KMS-11 (cell line): ENCODE measurements at regions not wholly inside any gene's neighbourhood (a gene's known extent, or its start where the extent isn't known, plus 50 kb on each side); places are given as distances from the start of the nearest gene placed in this dataset.

Experiments
- H2AFZ ChIP-seq: fragments of 200-600 bp; sonication (generic); 2 replicates; pipeline ENCODE4 v1.6.1; 2016; ENCODE audit warnings: antibody characterized with exemption, mixed run types, low read depth
- H3K27ac ChIP-seq: fragments of 200-600 bp; sonication (generic); 2 replicates; pipeline ENCODE4 v1.6.1; 2016; ENCODE audit warnings: mild to moderate bottlenecking, mixed run types
- H3K27me3 ChIP-seq: fragments of 200-600 bp; sonication (generic); 2 replicates; pipeline ENCODE4 v1.6.1; 2017; ENCODE audit warnings: mild to moderate bottlenecking, low read depth, mixed run types, moderate library complexity; ENCODE audit not compliant: insufficient read depth
- H3K36me3 ChIP-seq: fragments of 200-600 bp; sonication (generic); 2 replicates; pipeline ENCODE4 v1.6.1; 2017; ENCODE audit warnings: mild to moderate bottlenecking, mixed run types; ENCODE audit not compliant: insufficient read depth
- H3K4me1 ChIP-seq: fragments of 200-600 bp; sonication (generic); 2 replicates; pipeline ENCODE4 v1.6.1; 2016; ENCODE audit warnings: mild to moderate bottlenecking, low read depth, mixed run types; ENCODE audit not compliant: poor library complexity, severe bottlenecking
- H3K4me2 ChIP-seq: fragments of 200-600 bp; sonication (generic); 2 replicates; pipeline ENCODE4 v1.7.0; 2016; ENCODE audit warnings: mild to moderate bottlenecking, mixed run types
- H3K4me3 ChIP-seq: fragments of 200-600 bp; sonication (generic); IDR thresholded peaks from 2 replicates; pipeline ENCODE4 v1.6.1; 2017; ENCODE audit warnings: low read depth, low read length, mixed read lengths; ENCODE audit not compliant: insufficient read depth
- H3K79me2 ChIP-seq: fragments of 200-600 bp; sonication (generic); 2 replicates; pipeline ENCODE4 v1.6.1; 2016; ENCODE audit warnings: low read depth, mixed run types; ENCODE audit not compliant: insufficient read depth
- H3K9ac ChIP-seq: fragments of 200-600 bp; sonication (generic); 2 replicates; pipeline ENCODE4 v1.6.1; 2016; ENCODE audit warnings: mild to moderate bottlenecking, mixed run types
- H4K20me1 ChIP-seq: fragments of 200-600 bp; sonication (generic); 2 replicates; pipeline ENCODE4 v1.6.1; 2016; ENCODE audit warnings: mild to moderate bottlenecking, mixed run types; ENCODE audit not compliant: insufficient read depth
- CTCF ChIP-seq: fragments of 200-600 bp; sonication (generic); conservative IDR thresholded peaks from 2 replicates; pipeline ENCODE4 v1.6.1; 2017; ENCODE audit warnings: low read depth, mild to moderate bottlenecking, antibody characterized with exemption, low read length, moderate library complexity, mixed read lengths

DNA sequence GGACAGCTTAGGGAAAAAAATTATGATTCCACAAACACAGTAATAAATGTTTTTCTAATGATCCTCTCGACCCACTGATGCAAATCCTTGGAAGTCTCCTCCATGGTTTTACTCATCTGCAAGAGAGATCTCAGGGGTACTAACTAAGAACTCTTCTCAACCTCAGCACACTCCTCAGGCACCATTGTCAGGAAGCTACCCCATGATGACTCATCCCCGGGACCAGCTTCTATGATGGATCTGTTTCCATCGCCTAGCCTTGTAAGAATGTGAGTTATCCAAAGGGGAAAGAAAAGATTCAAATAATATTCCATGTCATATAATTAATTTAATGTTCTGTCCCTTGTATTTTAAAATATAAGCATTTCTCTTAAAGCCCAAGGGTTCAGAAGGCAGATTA lies 816.1 kb upstream of the IGFBP7 start:
- TF ChIP-seq CTCF = no peak
- H2AFZ ChIP-seq = no peak overlapping the region
- no peaks in the 10 kb centered on the region for H3K79me2 ChIP-seq

DNA sequence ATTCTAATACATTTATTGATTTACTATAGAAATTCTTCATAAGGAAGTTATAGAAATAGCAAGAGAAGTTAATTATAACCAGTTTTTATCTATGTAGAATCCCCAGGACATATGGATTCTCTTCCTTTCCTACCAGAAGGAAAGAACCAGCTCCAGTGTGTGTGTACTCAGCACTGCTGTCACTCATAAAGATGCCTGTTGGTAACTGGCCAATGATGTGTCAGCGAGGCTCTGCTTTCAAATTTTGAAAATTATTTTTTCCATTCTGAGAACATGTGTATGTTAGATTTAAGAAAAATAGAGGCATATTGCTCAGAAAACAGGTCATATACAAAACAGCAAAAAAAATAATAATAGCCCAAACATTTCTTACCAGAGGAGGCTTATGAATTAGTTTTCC lies 814.8 kb upstream of the IGFBP7 start:
- Histone ChIP-seq H3K36me3 (no peaks in the 10 kb centered on the region), H3K4me3 (no peak overlapping the region), H3K27me3 (no peaks in the 10 kb centered on the region)

More for the DNA sequence above, 816.1 kb upstream of the IGFBP7 start:
- H3K27ac ChIP-seq = no peak overlapping the region
- H3K9ac ChIP-seq = no peak overlapping the region
- H3K4me3 ChIP-seq = no peak overlapping the region
- no peaks in the 10 kb centered on the region for H3K27me3 ChIP-seq
- no peaks in the 10 kb centered on the region for H3K4me1 ChIP-seq
- no peaks in the 10 kb centered on the region for H4K20me1 ChIP-seq
- no peak overlapping the region for H3K4me2 ChIP-seq
- no peaks in the 10 kb centered on the region for H3K36me3 ChIP-seq

GRCh38 chr4:57916479-57916878 lies 806.3 kb upstream of the IGFBP7 start:
- Histone ChIP-seq H3K27ac (no peak overlapping the region), H3K79me2 (no peaks in the 10 kb centered on the region), H2AFZ (no peak overlapping the region), H3K4me3 (no peak overlapping the region), H3K36me3 (no peaks in the 10 kb centered on the region), H4K20me1 (no peaks in the 10 kb centered on the region), H3K4me1 (no peaks in the 10 kb centered on the region), H3K4me2 (no peak overlapping the region), H3K9ac (no peak overlapping the region), H3K27me3 (no peaks in the 10 kb centered on the region)
- no peak for TF ChIP-seq CTCF

More for the DNA sequence above, 814.8 kb upstream of the IGFBP7 start:
- no peak overlapping the region for H3K9ac ChIP-seq
- H3K4me2 ChIP-seq = no peak overlapping the region
- no peak for TF ChIP-seq CTCF
- H3K27ac ChIP-seq = no peak overlapping the region
- H2AFZ ChIP-seq = no peak overlapping the region
- no peaks in the 10 kb centered on the region for H3K79me2 ChIP-seq
- no peaks in the 10 kb centered on the region for H4K20me1 ChIP-seq
- no peaks in the 10 kb centered on the region for H3K4me1 ChIP-seq

DNA sequence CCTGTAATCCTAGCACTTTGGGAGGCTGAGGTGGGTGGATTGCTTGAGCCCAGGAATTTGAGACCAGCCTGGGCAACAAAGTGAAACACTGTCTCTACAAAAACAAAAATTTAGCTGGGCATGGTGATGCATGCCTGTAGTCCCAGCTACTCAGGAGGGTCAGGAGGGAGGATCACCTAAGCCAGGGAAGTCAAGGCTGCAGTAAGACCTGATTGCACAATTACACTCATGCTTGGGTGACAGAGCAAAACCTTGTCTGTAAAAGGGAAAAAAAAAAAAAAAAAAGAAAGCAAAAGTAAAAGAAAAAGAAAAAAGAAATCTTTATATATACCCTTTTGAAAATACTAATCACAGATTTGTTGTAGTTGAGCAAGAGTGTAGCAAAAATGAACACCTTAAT lies 801.0 kb upstream of the IGFBP7 start:
- Histone ChIP-seq H3K4me2 (no peak overlapping the region), H3K4me1 (no peaks in the 10 kb centered on the region), H3K4me3 (no peak overlapping the region), H3K36me3 (no peaks in the 10 kb centered on the region), H3K27me3 (no peaks in the 10 kb centered on the region), H3K9ac (no peak overlapping the region), H4K20me1 (no peaks in the 10 kb centered on the region), H2AFZ (no peak overlapping the region), H3K27ac (no peak overlapping the region), H3K79me2 (no peaks in the 10 kb centered on the region)
- TF ChIP-seq CTCF = no peak
